K562 (cell line): ENCODE measurements at regions not wholly inside any gene's neighbourhood (a gene's known extent, or its start where the extent isn't known, plus 50 kb on each side); places are given as distances from the start of the nearest gene placed in this dataset.

ENCODE experiments used
- ATAC-seq: fragments of 200-7000 bp; cut with Tn5 transposase; 3 replicates; pipeline ENCODE4 v1.9.1; 2020; ENCODE audit warnings: moderate library complexity
- BruUV-seq: library from RNA; stranded (reverse); fragments of 400-500 nt; replicated peaks from 2 replicates; lab custom pipeline; 2021; lab: Mats Ljungman, UMichigan
- CTCF ChIA-PET: fragments of 300-600 bp; formaldehyde crosslinking; extraction: SDS; loops from one replicate; lab custom pipeline; 2021; ENCODE audit warnings: low intra/inter-chr PET ratio; lab: Yijun Ruan, JAX
- POLR2A ChIA-PET: fragments of 300-600, 350-650 bp; sonication (Branson Sonifier 250); formaldehyde crosslinking; extraction: SDS; loops from one replicate; lab custom pipeline; 2021; ENCODE audit warnings: antibody characterized with exemption, inconsistent platforms; lab: Yijun Ruan, JAX
- DNase-seq, 4 experiments: peaks; one replicate each; pipeline versions ENCODE4 v3.0.0 to v3.0.0-alpha.2; 2011 to 2018; ENCODE audit warnings: low spot score in 3 of 4, mixed read lengths in 3 of 4; ENCODE audit errors: extremely low read depth in 1 of 4
- FAIRE-seq: peaks from 2 replicates; lab custom pipeline; 2011; peaks lifted over from hg19 to GRCh38; lab: Jason Lieb, UNC
- H2AFZ ChIP-seq: 2 replicates; pipeline ENCODE4 v1.6.0; 2011; ENCODE audit warnings: low read depth, low read length, control low read depth, inconsistent platforms
- H3K27ac ChIP-seq: fragments of 200-600 bp; 3 replicates; pipeline ENCODE4 v1.8.0; 2011; ENCODE audit warnings: low read depth, mild to moderate bottlenecking, control low read depth, inconsistent platforms, low read length, moderate library complexity, mixed read lengths; ENCODE audit errors: extremely low read depth
- H3K27me3 ChIP-seq, 2 experiments: fragments of 300-600 bp in 1 of 2; 2 replicates in 1 of 2; 3 replicates in 1 of 2; pipeline versions ENCODE4 v1.6.0 to v1.8.0; 2011; ENCODE audit warnings: inconsistent platforms in 2 of 2, low read length in 2 of 2, mild to moderate bottlenecking in 1 of 2, mixed read lengths in 1 of 2, moderate library complexity in 1 of 2; ENCODE audit not compliant: control insufficient read depth in 2 of 2, insufficient read depth in 2 of 2
- H3K36me3 ChIP-seq: fragments of 300-600 bp; 3 replicates; pipeline ENCODE4 v1.8.0; 2011; ENCODE audit warnings: mild to moderate bottlenecking, low read length, inconsistent platforms; ENCODE audit not compliant: control insufficient read depth, insufficient read depth
- H3K4me1 ChIP-seq, 2 experiments: fragments of 200-600 bp in 1 of 2; replicated peaks in 1 of 2; 2 replicates in 1 of 2; 3 replicates in 1 of 2; pipeline versions ENCODE4 v1.5.1 to v1.8.0; 2011; ENCODE audit warnings: inconsistent platforms in 2 of 2, low read length in 2 of 2, mild to moderate bottlenecking in 1 of 2, mixed read lengths in 1 of 2, moderate library complexity in 1 of 2; ENCODE audit not compliant: control insufficient read depth in 2 of 2, insufficient read depth in 2 of 2
- H3K4me2 ChIP-seq: 2 replicates; pipeline ENCODE4 v1.6.1; 2011; ENCODE audit warnings: low read length, control low read depth, inconsistent platforms, mixed read lengths; ENCODE audit not compliant: insufficient read depth
- H3K4me3 ChIP-seq: fragments of 200-600 bp; sonication (generic), shearing (Covaris generic); 2 replicates; pipeline ENCODE4 v1.5.1; 2016; ENCODE audit warnings: control low read depth, inconsistent platforms
- H3K79me2 ChIP-seq: fragments of 200-600 bp; 3 replicates; pipeline ENCODE4 v1.8.0; 2011; ENCODE audit warnings: low read length, inconsistent platforms; ENCODE audit not compliant: control insufficient read depth, insufficient read depth
- H3K9ac ChIP-seq, 2 experiments: 2 replicates each; pipeline versions ENCODE4 v1.6.0 to v1.6.1; 2011; ENCODE audit warnings: low read depth in 2 of 2, low read length in 2 of 2, control low read depth in 1 of 2, inconsistent platforms in 1 of 2, mild to moderate bottlenecking in 1 of 2, mixed read lengths in 1 of 2; ENCODE audit not compliant: insufficient read depth in 1 of 2
- H3K9me1 ChIP-seq: one replicate; pipeline ENCODE4 v1.6.0; 2011; ENCODE audit warnings: inconsistent platforms, mild to moderate bottlenecking, low read length, moderate library complexity; ENCODE audit not compliant: control insufficient read depth, insufficient read depth
- H3K9me3 ChIP-seq: replicated peaks from 2 replicates; pipeline ENCODE4 v1.5.1; 2011; ENCODE audit warnings: low read depth, low read length, inconsistent platforms; ENCODE audit not compliant: control insufficient read depth, insufficient read depth
- H4K20me1 ChIP-seq: replicated peaks from 2 replicates; pipeline ENCODE4 v1.6.1; 2011; ENCODE audit warnings: low read length, inconsistent platforms, mixed read lengths; ENCODE audit not compliant: control insufficient read depth, insufficient read depth
- MEIS2 ChIP-seq: fragments of 450-650 bp; IDR thresholded peaks from 2 replicates; pipeline ENCODE4 v1.6.1; 2014; ENCODE audit warnings: mild to moderate bottlenecking; ENCODE audit not compliant: partially characterized antibody
- ZNF431 ChIP-seq: sonication (generic); formaldehyde crosslinking; IDR thresholded peaks from 2 replicates; pipeline ENCODE4 v1.8.0; 2022; ENCODE audit warnings: mild to moderate bottlenecking, missing genetic modification reagents
- WGBS: fragments of 100-300 bp; shearing (Covaris generic); methylation state at CpG from one replicate; pipeline ENCODE4 v1.1.6; 2016; ENCODE audit warnings: low coverage, mixed read lengths; ENCODE audit not compliant: insufficient coverage; ENCODE audit errors: missing lambda C conversion rate; 5-methylcytosine and 5-hydroxymethylcytosine counted together
- in situ Hi-C: fragments of 300-500 bp; cut with MboI; formaldehyde crosslinking; loops from 4 replicates; pipeline ENCODE4 v1.15.0; 2018; ENCODE audit warnings: inconsistent platforms, mixed read lengths
- intact Hi-C: fragments of 100-400 bp; cut with micrococcal nuclease; formaldehyde crosslinking; loops from 2 replicates; pipeline ENCODE4 v1.14.2; 2022
- TF ChIP-seq, protein P1 (sequence below), 2 experiments: IDR thresholded peaks in 1 of 2; conservative IDR thresholded peaks in 1 of 2; 2 replicates each; pipeline ENCODE4 v1.6.1; 2016; ENCODE audit warnings: low read depth in 2 of 2, mild to moderate bottlenecking in 1 of 2, missing compliant biosample characterization in 1 of 2, missing genetic modification characterization in 1 of 2, moderate library complexity in 1 of 2

DNA sequence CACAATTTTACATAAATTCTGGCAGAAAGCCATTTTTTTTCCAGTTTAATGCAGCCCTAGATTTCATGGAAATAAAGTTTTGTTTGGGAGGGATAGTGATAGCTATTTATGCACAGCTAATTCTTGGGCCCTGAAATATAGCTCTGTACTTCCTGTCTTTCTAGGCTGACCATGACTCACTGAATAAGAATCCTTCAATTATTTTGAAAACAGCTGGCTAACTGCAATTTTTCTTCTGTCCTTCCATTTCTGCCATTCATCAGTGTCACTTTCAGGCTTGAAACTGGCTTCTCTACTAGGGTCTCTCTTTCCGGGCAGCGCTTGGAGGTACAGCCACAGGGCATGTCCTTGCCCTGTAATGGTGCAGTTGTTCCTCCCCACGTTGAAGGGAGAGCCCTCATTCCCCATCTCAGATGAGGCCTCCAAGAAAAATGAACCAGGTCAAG lies 97.1 kb upstream of the TMEM178A start:
- H4K20me1 ChIP-seq, result no peaks in the 10 kb centered on the region
- H3K4me1 ChIP-seq, result no peaks in the 10 kb centered on the region
- BruUV-seq, result no TSS peak
- no peak for FAIRE-seq
- ATAC-seq, result no peak
- in situ Hi-C loops (no loop called here), intact Hi-C loops (no loop called here)
- no peak for DNase-seq
- no peak overlapping the region for H3K27ac ChIP-seq
- no peaks in the 10 kb centered on the region for H3K9me1 ChIP-seq
- H3K4me3 ChIP-seq, result no peak overlapping the region
- H2AFZ ChIP-seq, result no peak overlapping the region
- ChIA-PET CTCF (no interaction called here), POLR2A (no interaction called here)
- H3K36me3 ChIP-seq, result no peaks in the 10 kb centered on the region
- no peak overlapping the region for H3K9ac ChIP-seq
- WGBS, result 11% methylated on average over 3 of the region's 3 CpGs
- TF ChIP-seq ZNF431 (CRISPR knock-in tag) (no peak), MEIS2 (peak; percentile 57)
- TF ChIP-seq, protein P1, sequence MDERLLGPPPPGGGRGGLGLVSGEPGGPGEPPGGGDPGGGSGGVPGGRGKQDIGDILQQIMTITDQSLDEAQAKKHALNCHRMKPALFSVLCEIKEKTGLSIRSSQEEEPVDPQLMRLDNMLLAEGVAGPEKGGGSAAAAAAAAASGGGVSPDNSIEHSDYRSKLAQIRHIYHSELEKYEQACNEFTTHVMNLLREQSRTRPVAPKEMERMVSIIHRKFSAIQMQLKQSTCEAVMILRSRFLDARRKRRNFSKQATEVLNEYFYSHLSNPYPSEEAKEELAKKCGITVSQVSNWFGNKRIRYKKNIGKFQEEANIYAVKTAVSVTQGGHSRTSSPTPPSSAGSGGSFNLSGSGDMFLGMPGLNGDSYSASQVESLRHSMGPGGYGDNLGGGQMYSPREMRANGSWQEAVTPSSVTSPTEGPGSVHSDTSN (CRISPR knock-in tag; IDR thresholded peaks at IDR 0.05; ENCODE audit: low read depth), result no peak
- TF ChIP-seq, protein P1 (tag; conservative IDR thresholded peaks at IDR 0.05; ENCODE audit: low read depth), result 0 out of 2 replicates have a peak, but pooled peaks have one; percentile 30
- no peaks in the 10 kb centered on the region for H3K79me2 ChIP-seq
- H3K27me3 ChIP-seq, result no peaks in the 10 kb centered on the region; a peak in 1 of 5 replicates
- peaks cover 8% of the 10 kb centered on the region for H3K9me3 ChIP-seq
- no peak overlapping the region for H3K4me2 ChIP-seq
